H1 (cell line): ENCODE measurements at regions not wholly inside any gene's neighbourhood (a gene's known extent, or its start where the extent isn't known, plus 50 kb on each side); places are given as distances from the start of the nearest gene placed in this dataset.

Experiments used
- EZH2 ChIP-seq: fragments of 200-600 bp; sonication (generic); IDR thresholded peaks from 2 replicates; pipeline ENCODE4 v1.7.1; 2012; ENCODE audit warnings: low read depth, mild to moderate bottlenecking, moderate library complexity, low read length, inconsistent platforms; ENCODE audit not compliant: severe bottlenecking
- FOSL1 ChIP-seq: IDR thresholded peaks from 2 replicates; pipeline ENCODE4 v1.6.1; 2011; ENCODE audit warnings: mild to moderate bottlenecking, low read depth, low read length, moderate library complexity; ENCODE audit not compliant: insufficient read depth
- HDAC2 ChIP-seq, 2 experiments: fragments of 300-600 bp in 1 of 2; sonication (generic) in 1 of 2; IDR thresholded peaks; 2 replicates each; pipeline ENCODE4 v1.6.1; 2011 to 2012; ENCODE audit warnings: low read depth in 2 of 2, low read length in 2 of 2, mild to moderate bottlenecking in 2 of 2, moderate library complexity in 2 of 2, borderline replicate concordance in 1 of 2, inconsistent platforms in 1 of 2
- JUND ChIP-seq: IDR thresholded peaks from 2 replicates; pipeline ENCODE4 v1.6.1; 2011; ENCODE audit warnings: mild to moderate bottlenecking, improper control_type of control experiment, low read length
- KDM1A ChIP-seq: fragments of 200-600, 300-600 bp; sonication (generic); IDR thresholded peaks from 2 replicates; pipeline ENCODE4 v1.7.1; 2016; ENCODE audit warnings: mild to moderate bottlenecking, low read length, borderline replicate concordance
- POLR2A ChIP-seq, 2 experiments: IDR thresholded peaks; 1 replicate in 1 of 2; 2 replicates in 1 of 2; pipeline ENCODE4 v1.6.1; 2011; ENCODE audit warnings: low read depth in 2 of 2, low read length in 2 of 2, mild to moderate bottlenecking in 2 of 2; ENCODE audit errors: control extremely low read depth in 1 of 2
- POLR2AphosphoS5 ChIP-seq: IDR thresholded peaks from 2 replicates; pipeline ENCODE4 v1.6.1; 2011; ENCODE audit warnings: low read depth, low read length
- SAP30 ChIP-seq: fragments of 300-600 bp; sonication (generic); IDR thresholded peaks from 2 replicates; pipeline ENCODE4 v1.7.1; 2012; ENCODE audit warnings: low read length, moderate library complexity, mild to moderate bottlenecking, inconsistent platforms; ENCODE audit not compliant: insufficient read depth, insufficient replicate concordance
- SIN3A ChIP-seq, 2 experiments: IDR thresholded peaks in 1 of 2; conservative IDR thresholded peaks in 1 of 2; 2 replicates each; pipeline ENCODE4 v1.6.1; 2011 to 2012; ENCODE audit warnings: low read length in 2 of 2, improper control_type of control experiment in 1 of 2, low read depth in 1 of 2, mild to moderate bottlenecking in 1 of 2
- SP1 ChIP-seq: IDR thresholded peaks from 2 replicates; pipeline ENCODE4 v1.6.1; 2011; ENCODE audit warnings: low read depth, low read length
- ZNF274 ChIP-seq: IDR thresholded peaks from 2 replicates; pipeline ENCODE4 v1.7.0; 2012; ENCODE audit warnings: low read length, borderline replicate concordance; ENCODE audit errors: extremely low read depth
- TF ChIP-seq, protein P1 (sequence below), 3 experiments: IDR thresholded peaks; 1 replicate in 2 of 3; 2 replicates in 1 of 3; pipeline versions ENCODE4 v1.5.1 to v1.6.1; 2011; ENCODE audit warnings: low read length in 3 of 3, mild to moderate bottlenecking in 3 of 3, inconsistent platforms in 2 of 3, low read depth in 1 of 3, moderate library complexity in 1 of 3; ENCODE audit not compliant: insufficient read depth in 1 of 3; ENCODE audit errors: control extremely low read depth in 1 of 3

DNA sequence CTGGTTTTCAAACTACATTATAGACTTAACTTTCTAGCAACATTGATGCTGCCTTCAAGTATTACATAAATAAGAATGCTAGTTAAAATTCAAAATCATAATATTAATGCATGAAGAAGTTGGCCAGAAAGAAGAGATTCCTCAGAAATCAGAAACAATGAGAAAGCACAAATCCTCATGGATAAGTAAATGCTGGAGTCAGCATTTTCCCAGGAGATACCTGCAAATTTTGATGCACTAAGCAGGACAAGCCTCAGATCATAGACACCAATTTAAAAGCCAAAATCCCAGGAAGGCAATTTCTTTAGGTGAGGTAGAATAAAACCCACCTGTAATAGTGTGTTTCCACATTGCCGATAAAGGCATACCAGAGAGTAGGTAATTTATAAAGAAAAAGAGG, 305.2 kb upstream of the TBX18 start:
- TF ChIP-seq, protein P1, sequence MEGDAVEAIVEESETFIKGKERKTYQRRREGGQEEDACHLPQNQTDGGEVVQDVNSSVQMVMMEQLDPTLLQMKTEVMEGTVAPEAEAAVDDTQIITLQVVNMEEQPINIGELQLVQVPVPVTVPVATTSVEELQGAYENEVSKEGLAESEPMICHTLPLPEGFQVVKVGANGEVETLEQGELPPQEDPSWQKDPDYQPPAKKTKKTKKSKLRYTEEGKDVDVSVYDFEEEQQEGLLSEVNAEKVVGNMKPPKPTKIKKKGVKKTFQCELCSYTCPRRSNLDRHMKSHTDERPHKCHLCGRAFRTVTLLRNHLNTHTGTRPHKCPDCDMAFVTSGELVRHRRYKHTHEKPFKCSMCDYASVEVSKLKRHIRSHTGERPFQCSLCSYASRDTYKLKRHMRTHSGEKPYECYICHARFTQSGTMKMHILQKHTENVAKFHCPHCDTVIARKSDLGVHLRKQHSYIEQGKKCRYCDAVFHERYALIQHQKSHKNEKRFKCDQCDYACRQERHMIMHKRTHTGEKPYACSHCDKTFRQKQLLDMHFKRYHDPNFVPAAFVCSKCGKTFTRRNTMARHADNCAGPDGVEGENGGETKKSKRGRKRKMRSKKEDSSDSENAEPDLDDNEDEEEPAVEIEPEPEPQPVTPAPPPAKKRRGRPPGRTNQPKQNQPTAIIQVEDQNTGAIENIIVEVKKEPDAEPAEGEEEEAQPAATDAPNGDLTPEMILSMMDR (IDR thresholded peaks at IDR 0.05; ENCODE audit: control extremely low read depth in 1 of 3, insufficient read depth in 1 of 3, low read depth in 1 of 3, low read length in 3 of 3): no peak
- TF ChIP-seq JUND: no peak
- TF ChIP-seq SAP30: no peak
- TF ChIP-seq POLR2AphosphoS5: no peak
- TF ChIP-seq KDM1A: no peak
- TF ChIP-seq EZH2: no peak
- TF ChIP-seq SIN3A (conservative IDR thresholded peaks at IDR 0.05 in 1 of 2, IDR thresholded peaks at IDR 0.05 in 1 of 2; ENCODE audit: low read depth in 1 of 2, low read length in 2 of 2): no peak
- TF ChIP-seq FOSL1: no peak
- no peak for TF ChIP-seq POLR2A (IDR thresholded peaks at IDR 0.05; ENCODE audit: control extremely low read depth in 1 of 2, low read depth in 2 of 2, low read length in 2 of 2)
- no peak for TF ChIP-seq HDAC2 (IDR thresholded peaks at IDR 0.05; ENCODE audit: borderline replicate concordance in 1 of 2, low read depth in 2 of 2, low read length in 2 of 2)
- TF ChIP-seq ZNF274: no peak
- TF ChIP-seq SP1: no peak
